ENCODE measurements at regions not wholly inside any gene's neighbourhood (a gene's known extent, or its start where the extent isn't known, plus 50 kb on each side); places are given as distances from the start of the nearest gene placed in this dataset.

GRCh38 chr7:155878674-155879073, 66.4 kb upstream of the SHH start:
- Mint-ChIP-seq H3K9me3 (ENCODE audit: unreplicated experiment) (no peaks in the 10 kb centered on the region), H3K4me1 (ENCODE audit: low read depth, unreplicated experiment) (no peaks in the 10 kb centered on the region), H3K27me3 (ENCODE audit: insufficient read depth, unreplicated experiment) (peaks cover 10% of the 10 kb centered on the region), H3K27ac (ENCODE audit: unreplicated experiment) (no peak overlapping the region), H3K4me3 (ENCODE audit: unreplicated experiment) (no peak overlapping the region), H3K36me3 (ENCODE audit: insufficient read depth, unreplicated experiment) (no peaks in the 10 kb centered on the region)
- intact Hi-C loops (cut with micrococcal nuclease; ENCODE audit: unreplicated experiment), result loop anchor here (1.0 kb wide), 1 partner anchor 63 kb away; no protein-coding TSS in a partner anchor
- Histone ChIP-seq H3K4me3 (ENCODE audit: low read depth, low read length) (no peak overlapping the region), H3K9me3 (no peaks in the 10 kb centered on the region), H3K4me1 (no peaks in the 10 kb centered on the region), H3K36me3 (ENCODE audit: control insufficient read depth, insufficient read depth, low read length) (no peaks in the 10 kb centered on the region), H3K27me3 (replicated peaks; ENCODE audit: control insufficient read depth, insufficient read depth, low read length) (no peaks in the 10 kb centered on the region)
- CTCF ChIA-PET, result no interaction called here
- BruUV-seq (replicated peaks), result no TSS peak
- TF ChIP-seq, protein P1, sequence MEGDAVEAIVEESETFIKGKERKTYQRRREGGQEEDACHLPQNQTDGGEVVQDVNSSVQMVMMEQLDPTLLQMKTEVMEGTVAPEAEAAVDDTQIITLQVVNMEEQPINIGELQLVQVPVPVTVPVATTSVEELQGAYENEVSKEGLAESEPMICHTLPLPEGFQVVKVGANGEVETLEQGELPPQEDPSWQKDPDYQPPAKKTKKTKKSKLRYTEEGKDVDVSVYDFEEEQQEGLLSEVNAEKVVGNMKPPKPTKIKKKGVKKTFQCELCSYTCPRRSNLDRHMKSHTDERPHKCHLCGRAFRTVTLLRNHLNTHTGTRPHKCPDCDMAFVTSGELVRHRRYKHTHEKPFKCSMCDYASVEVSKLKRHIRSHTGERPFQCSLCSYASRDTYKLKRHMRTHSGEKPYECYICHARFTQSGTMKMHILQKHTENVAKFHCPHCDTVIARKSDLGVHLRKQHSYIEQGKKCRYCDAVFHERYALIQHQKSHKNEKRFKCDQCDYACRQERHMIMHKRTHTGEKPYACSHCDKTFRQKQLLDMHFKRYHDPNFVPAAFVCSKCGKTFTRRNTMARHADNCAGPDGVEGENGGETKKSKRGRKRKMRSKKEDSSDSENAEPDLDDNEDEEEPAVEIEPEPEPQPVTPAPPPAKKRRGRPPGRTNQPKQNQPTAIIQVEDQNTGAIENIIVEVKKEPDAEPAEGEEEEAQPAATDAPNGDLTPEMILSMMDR (IDR thresholded peaks at IDR 0.05; ENCODE audit: insufficient read depth in 1 of 2, low read depth in 1 of 2, low read length in 1 of 2, severe bottlenecking in 1 of 2, unreplicated experiment in 1 of 2), result no peak
- POLR2A ChIA-PET, result no interaction called here
- DNase-seq, result no peak

GRCh38 chr7:155878250-155878649, 66.0 kb upstream of the SHH start:
- H3K27ac Mint-ChIP-seq (ENCODE audit: unreplicated experiment), result no peak overlapping the region
- no peaks in the 10 kb centered on the region for H3K36me3 Mint-ChIP-seq (ENCODE audit: insufficient read depth, unreplicated experiment)
- H3K27me3 Mint-ChIP-seq (ENCODE audit: insufficient read depth, unreplicated experiment), result peaks cover 12% of the 10 kb centered on the region
- no peaks in the 10 kb centered on the region for H3K4me1 ChIP-seq
- H3K9me3 Mint-ChIP-seq (ENCODE audit: unreplicated experiment), result no peaks in the 10 kb centered on the region
- no TSS peak for BruUV-seq (replicated peaks)
- no peak overlapping the region for H3K4me3 ChIP-seq (ENCODE audit: low read depth, low read length)
- ChIA-PET CTCF (no interaction called here), POLR2A (no interaction called here)
- no peak overlapping the region for H3K4me3 Mint-ChIP-seq (ENCODE audit: unreplicated experiment)
- no peaks in the 10 kb centered on the region for H3K4me1 Mint-ChIP-seq (ENCODE audit: low read depth, unreplicated experiment)
- no peak for DNase-seq
- no peaks in the 10 kb centered on the region for H3K9me3 ChIP-seq
- intact Hi-C loops (cut with micrococcal nuclease; ENCODE audit: unreplicated experiment), result no loop called here
- TF ChIP-seq, protein P1 (IDR thresholded peaks at IDR 0.05; ENCODE audit: insufficient read depth in 1 of 2, low read depth in 1 of 2, low read length in 1 of 2, severe bottlenecking in 1 of 2, unreplicated experiment in 1 of 2), result no peak
- H3K27me3 ChIP-seq (replicated peaks; ENCODE audit: control insufficient read depth, insufficient read depth, low read length), result no peaks in the 10 kb centered on the region
- H3K36me3 ChIP-seq (ENCODE audit: control insufficient read depth, insufficient read depth, low read length), result no peaks in the 10 kb centered on the region

- intact Hi-C loops (cut with micrococcal nuclease; ENCODE audit: unreplicated experiment), result no loop called here
- H3K36me3 Mint-ChIP-seq (ENCODE audit: insufficient read depth, unreplicated experiment), result no peaks in the 10 kb centered on the region
- peaks cover 12% of the 10 kb centered on the region for H3K27me3 Mint-ChIP-seq (ENCODE audit: insufficient read depth, unreplicated experiment)
- H3K27me3 ChIP-seq (replicated peaks; ENCODE audit: control insufficient read depth, insufficient read depth, low read length), result no peaks in the 10 kb centered on the region
- DNase-seq, result no peak
- no peak overlapping the region for H3K27ac Mint-ChIP-seq (ENCODE audit: unreplicated experiment)
- H3K4me1 ChIP-seq, result no peaks in the 10 kb centered on the region
- H3K4me3 ChIP-seq (ENCODE audit: low read depth, low read length), result no peak overlapping the region
- CTCF ChIA-PET, result no interaction called here
- H3K36me3 ChIP-seq (ENCODE audit: control insufficient read depth, insufficient read depth, low read length), result no peaks in the 10 kb centered on the region
- H3K4me1 Mint-ChIP-seq (ENCODE audit: low read depth, unreplicated experiment), result no peaks in the 10 kb centered on the region
- no peak overlapping the region for H3K4me3 Mint-ChIP-seq (ENCODE audit: unreplicated experiment)
- H3K9me3 Mint-ChIP-seq (ENCODE audit: unreplicated experiment), result no peaks in the 10 kb centered on the region
- TF ChIP-seq, protein P1 (IDR thresholded peaks at IDR 0.05; ENCODE audit: insufficient read depth in 1 of 2, low read depth in 1 of 2, low read length in 1 of 2, severe bottlenecking in 1 of 2, unreplicated experiment in 1 of 2), result no peak
- POLR2A ChIA-PET, result no interaction called here
- BruUV-seq (replicated peaks), result no TSS peak
- H3K9me3 ChIP-seq, result no peaks in the 10 kb centered on the region
Observed at GRCh38 chr7:155877167-155877566, 64.9 kb upstream of the SHH start.
